ENCODE measurements at regions not wholly inside any gene's neighbourhood (a gene's known extent, or its start where the extent isn't known, plus 50 kb on each side); places are given as distances from the start of the nearest gene placed in this dataset.
"Not testable (repeated sequence)": the region's sequence is repeated elsewhere in the genome, so short reads cannot be mapped to it uniquely, and the experiment has no call there.

GRCh38 chr1:233796146-233796783, 108.2 kb upstream of the SLC35F3 start:
- TF ChIP-seq CTCF (conservative IDR thresholded peaks at IDR 0.05; ENCODE audit: low read length): no peak
- DNase-seq (ENCODE audit: low read depth): no peak
- no peak overlapping the region for H3K4me3 ChIP-seq (ENCODE audit: low read length)

GRCh38 chr1:233802611-233803010, 101.9 kb upstream of the SLC35F3 start:
- no peak overlapping the region for H3K4me3 ChIP-seq (ENCODE audit: low read length)
- TF ChIP-seq CTCF (conservative IDR thresholded peaks at IDR 0.05; ENCODE audit: low read length): no peak
- DNase-seq (ENCODE audit: low read depth): no peak

GRCh38 chr1:233805786-233806185, 98.7 kb upstream of the SLC35F3 start:
- no peak for TF ChIP-seq CTCF (conservative IDR thresholded peaks at IDR 0.05; ENCODE audit: low read length)
- no peak for DNase-seq (ENCODE audit: low read depth)

GRCh38 chr1:233815357-233815756, 89.1 kb upstream of the SLC35F3 start:
- TF ChIP-seq CTCF (conservative IDR thresholded peaks at IDR 0.05; ENCODE audit: low read length): no peak
- DNase-seq (ENCODE audit: low read depth): no peak
- H3K4me3 ChIP-seq (ENCODE audit: low read length): no peak overlapping the region

More at GRCh38 chr1:233805786-233806185, 98.7 kb upstream of the SLC35F3 start:
- H3K4me3 ChIP-seq (ENCODE audit: low read length): no peak overlapping the region

- no peak for TF ChIP-seq CTCF (conservative IDR thresholded peaks at IDR 0.05; ENCODE audit: low read length)
- no peak for DNase-seq (ENCODE audit: low read depth)
- H3K4me3 ChIP-seq (ENCODE audit: low read length): no peak overlapping the region
Observed at GRCh38 chr1:233815865-233816264, 88.6 kb upstream of the SLC35F3 start.

GRCh38 chr1:233816348-233816747, 88.1 kb upstream of the SLC35F3 start:
- H3K4me3 ChIP-seq (ENCODE audit: low read length): no peak overlapping the region
- no peak for DNase-seq (ENCODE audit: low read depth)
- no peak for TF ChIP-seq CTCF (conservative IDR thresholded peaks at IDR 0.05; ENCODE audit: low read length)

- no peak overlapping the region for H3K4me3 ChIP-seq (ENCODE audit: low read length)
- DNase-seq (ENCODE audit: low read depth): no peak
- no peak for TF ChIP-seq CTCF (conservative IDR thresholded peaks at IDR 0.05; ENCODE audit: low read length)
Observed at GRCh38 chr1:233819042-233819441, 85.4 kb upstream of the SLC35F3 start.

GRCh38 chr1:233824179-233824578, 80.3 kb upstream of the SLC35F3 start:
- not testable (repeated sequence) for DNase-seq (ENCODE audit: low read depth)

GRCh38 chr1:233827937-233828336, 76.5 kb upstream of the SLC35F3 start:
- not testable (repeated sequence) for H3K4me3 ChIP-seq (ENCODE audit: low read length); DNase-seq (ENCODE audit: low read depth)

More at GRCh38 chr1:233824179-233824578, 80.3 kb upstream of the SLC35F3 start:
- not testable (repeated sequence) for H3K4me3 ChIP-seq (ENCODE audit: low read length)

Data from AG10803 (cell line).